ENCODE measurements at regions not wholly inside any gene's neighbourhood (a gene's known extent, or its start where the extent isn't known, plus 50 kb on each side); places are given as distances from the start of the nearest gene placed in this dataset.

DNA sequence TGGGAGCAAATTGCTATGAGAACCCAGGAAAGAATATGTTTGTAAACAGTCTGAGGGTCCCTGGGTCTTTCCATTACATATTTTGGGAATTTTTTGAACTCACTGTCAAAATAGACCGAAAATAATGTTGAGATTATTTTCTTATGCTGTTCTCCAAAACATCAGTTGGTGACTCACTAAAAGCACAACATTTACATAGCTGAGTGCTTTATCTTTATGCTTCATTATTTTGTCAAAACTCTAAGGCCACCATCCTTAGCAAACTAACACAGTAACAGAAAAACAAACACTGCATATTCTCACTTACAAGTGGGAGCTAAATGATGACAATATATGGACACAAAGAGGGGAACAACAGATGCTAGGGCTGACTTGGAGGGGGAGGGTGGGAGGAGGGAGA lies 459.3 kb downstream of the ADGRL2 start:
- Histone ChIP-seq H3K9me3 (no peaks in the 10 kb centered on the region), H3K27me3 (no peaks in the 10 kb centered on the region), H3K4me1 (no peaks in the 10 kb centered on the region), H3K27ac (no peak overlapping the region), H3K4me3 (no peak overlapping the region), H3K36me3 (no peaks in the 10 kb centered on the region)
- TF ChIP-seq CTCF (IDR thresholded peaks at IDR 0.05) = no peak
- intact Hi-C loops (cut with DNase I) = no loop called here
- no peak for DNase-seq
- 58 to 62% methylated on average over 1 of the region's 1 CpG for WGBS, 2 donors
- no peak for ATAC-seq

DNA sequence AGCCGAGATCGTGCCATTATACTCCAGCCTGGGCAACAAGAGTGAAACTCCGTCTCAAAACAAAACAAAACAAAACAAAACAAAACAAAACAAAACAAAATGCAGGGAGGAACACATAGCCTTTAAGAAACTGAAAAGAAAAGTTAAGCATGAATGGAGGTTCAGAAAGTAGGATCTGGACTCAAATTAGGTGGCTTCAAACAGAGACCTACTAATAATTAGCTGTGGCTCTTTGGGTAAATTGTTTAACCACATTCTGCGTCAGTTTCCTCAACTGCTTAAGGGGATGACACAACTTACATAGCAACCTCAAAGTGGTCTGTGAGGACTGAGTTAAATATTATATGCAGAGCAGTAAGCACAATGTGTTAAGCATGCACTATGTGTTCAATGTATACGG lies 458.2 kb downstream of the ADGRL2 start:
- Histone ChIP-seq H3K27ac (no peak overlapping the region), H3K4me1 (no peaks in the 10 kb centered on the region), H3K9me3 (no peaks in the 10 kb centered on the region), H3K36me3 (no peaks in the 10 kb centered on the region), H3K4me3 (no peak overlapping the region), H3K27me3 (no peaks in the 10 kb centered on the region)
- intact Hi-C loops (cut with DNase I) = no loop called here
- DNase-seq (no peak), ATAC-seq (no peak)
- WGBS, 2 donors = 95 to 96% methylated on average over 5 of the region's 5 CpGs
- no peak for TF ChIP-seq CTCF (IDR thresholded peaks at IDR 0.05)

GRCh38 chr1:82246050-82246449 lies 445.3 kb downstream of the ADGRL2 start:
- Histone ChIP-seq H3K4me3 (no peak overlapping the region), H3K27ac (no peak overlapping the region), H3K9me3 (peaks cover 0 to 15% (median 7%) of the 10 kb centered on the region in 11 donors), H3K36me3 (no peaks in the 10 kb centered on the region), H3K27me3 (peaks cover 0 to 3% (median 0%) of the 10 kb centered on the region in 7 donors), H3K4me1 (no peaks in the 10 kb centered on the region)
- WGBS, 2 donors = 43 to 49% methylated on average over 3 of the region's 3 CpGs
- intact Hi-C loops (cut with DNase I) = no loop called here
- no peak for ATAC-seq
- no peak for DNase-seq
- no peak for TF ChIP-seq CTCF (IDR thresholded peaks at IDR 0.05)

GRCh38 chr1:82245345-82246014 lies 444.7 kb downstream of the ADGRL2 start:
- intact Hi-C loops (cut with DNase I) = no loop called here
- Histone ChIP-seq H3K27me3 (peaks cover 0 to 3% (median 0%) of the 10 kb centered on the region in 7 donors), H3K27ac (no peak overlapping the region), H3K36me3 (no peaks in the 10 kb centered on the region), H3K9me3 (peaks cover 0 to 15% (median 7%) of the 10 kb centered on the region in 11 donors), H3K4me1 (no peaks in the 10 kb centered on the region), H3K4me3 (no peak overlapping the region)
- ATAC-seq (no peak), DNase-seq (no peak)
- WGBS, 2 donors = 93 to 96% methylated on average over 7 of the region's 7 CpGs
- no peak for TF ChIP-seq CTCF (IDR thresholded peaks at IDR 0.05)
